ENCODE measurements at regions not wholly inside any gene's neighbourhood (a gene's known extent, or its start where the extent isn't known, plus 50 kb on each side); places are given as distances from the start of the nearest gene placed in this dataset.

GRCh38 chr20:17808357-17808756 is 108.6 kb downstream of the BANF2 start:
- H3K27ac ChIP-seq (ENCODE audit: low read length), result peak overlapping the region; percentile 20
- no peaks in the 10 kb centered on the region for H3K27me3 ChIP-seq (ENCODE audit: low read depth, low read length)
- no peaks in the 10 kb centered on the region for H3K9me3 ChIP-seq (ENCODE audit: control insufficient read depth in 1 of 2, low read length in 2 of 2)
- no peaks in the 10 kb centered on the region for H3K36me3 ChIP-seq (ENCODE audit: control insufficient read depth in 1 of 2, insufficient read depth in 2 of 2, low read length in 2 of 2)
- H3K4me3 ChIP-seq (ENCODE audit: low read depth in 1 of 2, low read length in 2 of 2), result no peak overlapping the region
- H3K4me1 ChIP-seq (ENCODE audit: control insufficient read depth in 1 of 2, insufficient read depth in 2 of 2, low read length in 2 of 2), result peaks cover 3 to 27% of the 10 kb centered on the region in 2 donors

GRCh38 chr20:17807651-17808050 is 107.9 kb downstream of the BANF2 start:
- Histone ChIP-seq H3K4me3 (ENCODE audit: low read depth in 1 of 2, low read length in 2 of 2) (no peak overlapping the region), H3K4me1 (ENCODE audit: control insufficient read depth in 1 of 2, insufficient read depth in 2 of 2, low read length in 2 of 2) (peaks cover 3 to 27% of the 10 kb centered on the region in 2 donors), H3K27ac (ENCODE audit: low read length) (no peak overlapping the region), H3K27me3 (ENCODE audit: low read depth, low read length) (no peaks in the 10 kb centered on the region), H3K36me3 (ENCODE audit: control insufficient read depth in 1 of 2, insufficient read depth in 2 of 2, low read length in 2 of 2) (no peaks in the 10 kb centered on the region), H3K9me3 (ENCODE audit: control insufficient read depth in 1 of 2, low read length in 2 of 2) (no peaks in the 10 kb centered on the region)

GRCh38 chr20:17806739-17807441 is 107.1 kb downstream of the BANF2 start:
- H3K36me3 ChIP-seq (ENCODE audit: control insufficient read depth in 1 of 2, insufficient read depth in 2 of 2, low read length in 2 of 2), result no peaks in the 10 kb centered on the region
- H3K4me3 ChIP-seq (ENCODE audit: low read depth in 1 of 2, low read length in 2 of 2), result peak overlapping the region in 1 of 2 donors; percentile 31
- H3K9me3 ChIP-seq (ENCODE audit: control insufficient read depth in 1 of 2, low read length in 2 of 2), result no peaks in the 10 kb centered on the region
- peaks cover 3 to 27% of the 10 kb centered on the region in 2 donors for H3K4me1 ChIP-seq (ENCODE audit: control insufficient read depth in 1 of 2, insufficient read depth in 2 of 2, low read length in 2 of 2)
- no peaks in the 10 kb centered on the region for H3K27me3 ChIP-seq (ENCODE audit: low read depth, low read length)
- peak overlapping the region; percentile 50 for H3K27ac ChIP-seq (ENCODE audit: low read length)

GRCh38 chr20:17806107-17806506 is 106.3 kb downstream of the BANF2 start:
- Histone ChIP-seq H3K36me3 (ENCODE audit: control insufficient read depth in 1 of 2, insufficient read depth in 2 of 2, low read length in 2 of 2) (no peaks in the 10 kb centered on the region), H3K27ac (ENCODE audit: low read length) (peak overlapping the region; percentile 50), H3K9me3 (ENCODE audit: control insufficient read depth in 1 of 2, low read length in 2 of 2) (no peaks in the 10 kb centered on the region), H3K4me1 (ENCODE audit: control insufficient read depth in 1 of 2, insufficient read depth in 2 of 2, low read length in 2 of 2) (peaks cover 3 to 27% of the 10 kb centered on the region in 2 donors), H3K4me3 (ENCODE audit: low read depth in 1 of 2, low read length in 2 of 2) (no peak overlapping the region), H3K27me3 (ENCODE audit: low read depth, low read length) (no peaks in the 10 kb centered on the region)

GRCh38 chr20:17803765-17804164 is 104.0 kb downstream of the BANF2 start:
- Histone ChIP-seq H3K9me3 (ENCODE audit: control insufficient read depth in 1 of 2, low read length in 2 of 2) (no peaks in the 10 kb centered on the region), H3K4me3 (ENCODE audit: low read depth in 1 of 2, low read length in 2 of 2) (no peak overlapping the region), H3K4me1 (ENCODE audit: control insufficient read depth in 1 of 2, insufficient read depth in 2 of 2, low read length in 2 of 2) (peaks cover 2 to 10% of the 10 kb centered on the region in 2 donors), H3K27me3 (ENCODE audit: low read depth, low read length) (no peaks in the 10 kb centered on the region), H3K27ac (ENCODE audit: low read length) (no peak overlapping the region), H3K36me3 (ENCODE audit: control insufficient read depth in 1 of 2, insufficient read depth in 2 of 2, low read length in 2 of 2) (no peaks in the 10 kb centered on the region)

GRCh38 chr20:17799575-17800227 is 99.9 kb downstream of the BANF2 start:
- no peaks in the 10 kb centered on the region for H3K9me3 ChIP-seq (ENCODE audit: control insufficient read depth in 1 of 2, low read length in 2 of 2)
- no peaks in the 10 kb centered on the region for H3K4me1 ChIP-seq (ENCODE audit: control insufficient read depth in 1 of 2, insufficient read depth in 2 of 2, low read length in 2 of 2)
- H3K27me3 ChIP-seq (ENCODE audit: low read depth, low read length), result no peaks in the 10 kb centered on the region
- H3K36me3 ChIP-seq (ENCODE audit: control insufficient read depth in 1 of 2, insufficient read depth in 2 of 2, low read length in 2 of 2), result no peaks in the 10 kb centered on the region
- H3K4me3 ChIP-seq (ENCODE audit: low read depth in 1 of 2, low read length in 2 of 2), result no peak overlapping the region
- H3K27ac ChIP-seq (ENCODE audit: low read length), result no peak overlapping the region

- H3K36me3 ChIP-seq (ENCODE audit: control insufficient read depth in 1 of 2, insufficient read depth in 2 of 2, low read length in 2 of 2), result no peaks in the 10 kb centered on the region
- no peaks in the 10 kb centered on the region for H3K27me3 ChIP-seq (ENCODE audit: low read depth, low read length)
- H3K4me1 ChIP-seq (ENCODE audit: control insufficient read depth in 1 of 2, insufficient read depth in 2 of 2, low read length in 2 of 2), result no peaks in the 10 kb centered on the region
- no peaks in the 10 kb centered on the region for H3K9me3 ChIP-seq (ENCODE audit: control insufficient read depth in 1 of 2, low read length in 2 of 2)
- H3K4me3 ChIP-seq (ENCODE audit: low read depth in 1 of 2, low read length in 2 of 2), result no peak overlapping the region
- no peak overlapping the region for H3K27ac ChIP-seq (ENCODE audit: low read length)
Observed at GRCh38 chr20:17798601-17799000, 98.8 kb downstream of the BANF2 start.

GRCh38 chr20:17797579-17797978 is 97.8 kb downstream of the BANF2 start:
- H3K36me3 ChIP-seq (ENCODE audit: control insufficient read depth in 1 of 2, insufficient read depth in 2 of 2, low read length in 2 of 2), result no peaks in the 10 kb centered on the region
- H3K27me3 ChIP-seq (ENCODE audit: low read depth, low read length), result no peaks in the 10 kb centered on the region
- H3K4me1 ChIP-seq (ENCODE audit: control insufficient read depth in 1 of 2, insufficient read depth in 2 of 2, low read length in 2 of 2), result no peaks in the 10 kb centered on the region
- H3K9me3 ChIP-seq (ENCODE audit: control insufficient read depth in 1 of 2, low read length in 2 of 2), result no peaks in the 10 kb centered on the region
- no peak overlapping the region for H3K4me3 ChIP-seq (ENCODE audit: low read depth in 1 of 2, low read length in 2 of 2)
- H3K27ac ChIP-seq (ENCODE audit: low read length), result no peak overlapping the region

- no peaks in the 10 kb centered on the region for H3K4me1 ChIP-seq (ENCODE audit: control insufficient read depth in 1 of 2, insufficient read depth in 2 of 2, low read length in 2 of 2)
- no peak overlapping the region for H3K27ac ChIP-seq (ENCODE audit: low read length)
- H3K36me3 ChIP-seq (ENCODE audit: control insufficient read depth in 1 of 2, insufficient read depth in 2 of 2, low read length in 2 of 2), result no peaks in the 10 kb centered on the region
- H3K27me3 ChIP-seq (ENCODE audit: low read depth, low read length), result no peaks in the 10 kb centered on the region
- H3K4me3 ChIP-seq (ENCODE audit: low read depth in 1 of 2, low read length in 2 of 2), result no peak overlapping the region
- no peaks in the 10 kb centered on the region for H3K9me3 ChIP-seq (ENCODE audit: control insufficient read depth in 1 of 2, low read length in 2 of 2)
Observed at GRCh38 chr20:17797161-17797560, 97.4 kb downstream of the BANF2 start.

GRCh38 chr20:17796091-17796563 is 96.4 kb downstream of the BANF2 start:
- Histone ChIP-seq H3K9me3 (ENCODE audit: control insufficient read depth in 1 of 2, low read length in 2 of 2) (no peaks in the 10 kb centered on the region), H3K27me3 (ENCODE audit: low read depth, low read length) (no peaks in the 10 kb centered on the region), H3K4me1 (ENCODE audit: control insufficient read depth in 1 of 2, insufficient read depth in 2 of 2, low read length in 2 of 2) (no peaks in the 10 kb centered on the region), H3K36me3 (ENCODE audit: control insufficient read depth in 1 of 2, insufficient read depth in 2 of 2, low read length in 2 of 2) (no peaks in the 10 kb centered on the region), H3K4me3 (ENCODE audit: low read depth in 1 of 2, low read length in 2 of 2) (no peak overlapping the region), H3K27ac (ENCODE audit: low read length) (no peak overlapping the region)

- H3K27ac ChIP-seq (ENCODE audit: low read length), result no peak overlapping the region
- H3K27me3 ChIP-seq (ENCODE audit: low read depth, low read length), result no peaks in the 10 kb centered on the region
Observed at GRCh38 chr20:17795501-17796071, 95.8 kb downstream of the BANF2 start.

More at GRCh38 chr20:17795501-17796071, 95.8 kb downstream of the BANF2 start:
- Histone ChIP-seq H3K36me3 (ENCODE audit: control insufficient read depth in 1 of 2, insufficient read depth in 2 of 2, low read length in 2 of 2) (no peaks in the 10 kb centered on the region), H3K9me3 (ENCODE audit: control insufficient read depth in 1 of 2, low read length in 2 of 2) (no peaks in the 10 kb centered on the region), H3K4me1 (ENCODE audit: control insufficient read depth in 1 of 2, insufficient read depth in 2 of 2, low read length in 2 of 2) (no peaks in the 10 kb centered on the region), H3K4me3 (ENCODE audit: low read depth in 1 of 2, low read length in 2 of 2) (no peak overlapping the region)
